Large intestine (tissue), 3 donors: ENCODE measurements at regions not wholly inside any gene's neighbourhood (a gene's known extent, or its start where the extent isn't known, plus 50 kb on each side); places are given as distances from the start of the nearest gene placed in this dataset.
A peak's percentile ranks its signal among the peaks of the same experiment; 100 is the strongest.
"Not testable (repeated sequence)": the region's sequence is repeated elsewhere in the genome, so short reads cannot be mapped to it uniquely, and the experiment has no call there.

Source experiments
- DNase-seq, 2 donors: peaks; one replicate each; pipeline versions ENCODE4 v3.0.0 to v3.0.0-alpha.2; 2013
- H3K27ac ChIP-seq: one replicate; pipeline ENCODE4 v1.5.1; 2013; ENCODE audit warnings: low read length
- H3K27me3 ChIP-seq: 2 replicates; pipeline ENCODE4 v1.6.1; 2013; ENCODE audit warnings: low read length; ENCODE audit not compliant: control insufficient read depth, insufficient read depth
- H3K36me3 ChIP-seq: 2 replicates; pipeline ENCODE4 v1.6.1; 2013; ENCODE audit warnings: low read length; ENCODE audit not compliant: control insufficient read depth, insufficient read depth
- H3K4me1 ChIP-seq: one replicate; pipeline ENCODE4 v1.6.1; 2013; ENCODE audit warnings: low read length; ENCODE audit not compliant: control insufficient read depth, insufficient read depth
- H3K4me3 ChIP-seq: one replicate; pipeline ENCODE4 v1.5.1; 2013; ENCODE audit warnings: low read length
- H3K9me3 ChIP-seq: one replicate; pipeline ENCODE4 v1.6.1; 2013; ENCODE audit warnings: mild to moderate bottlenecking, low read depth, low read length, moderate library complexity; ENCODE audit not compliant: control insufficient read depth
- WGBS: methylation state at CpG from one replicate; pipeline ENCODE4 v1.1.5; 2013; ENCODE audit warnings: low lambda C conversion rate; ENCODE audit not compliant: insufficient coverage; 5-methylcytosine and 5-hydroxymethylcytosine counted together

DNA sequence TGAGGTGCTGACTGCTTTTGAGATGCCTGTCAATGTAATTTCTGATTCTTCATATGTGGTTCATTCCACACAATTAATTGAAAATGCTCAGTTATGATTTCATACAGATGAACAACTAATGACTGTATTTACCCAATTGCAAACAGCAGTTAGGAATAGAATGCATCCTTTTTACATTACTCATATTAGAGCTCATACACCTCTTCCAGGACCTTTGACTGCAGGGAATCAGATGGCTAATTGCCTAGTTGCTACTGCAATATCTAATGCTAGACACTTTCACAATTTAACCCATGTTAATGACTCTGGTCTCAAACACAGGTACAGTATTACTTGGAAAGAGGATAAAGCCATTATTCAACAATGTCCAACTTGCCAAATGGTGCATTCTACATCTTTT is 141.9 kb upstream of the ZNF91 start:
- H3K9me3 ChIP-seq, result peaks cover 11% of the 10 kb centered on the region
- not testable (repeated sequence) for DNase-seq, H3K36me3 ChIP-seq

DNA sequence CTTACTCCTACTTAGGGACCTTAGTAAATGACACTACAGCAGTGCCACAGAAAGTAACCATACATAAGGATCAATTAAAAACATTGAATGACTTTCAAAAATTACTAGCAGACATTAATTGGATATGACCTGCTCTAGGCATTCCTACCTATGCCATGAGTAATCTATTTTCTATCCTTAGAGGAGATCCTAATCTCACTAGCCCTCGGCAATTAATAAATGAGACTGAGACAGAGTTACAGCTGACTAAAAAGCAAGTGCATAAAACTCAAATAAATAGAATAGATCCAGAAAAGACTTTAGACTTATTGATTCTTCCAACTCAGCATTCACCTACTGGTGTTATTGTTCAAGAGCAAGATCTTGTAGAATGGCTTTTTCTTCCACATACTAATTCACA is 141.1 kb upstream of the ZNF91 start:
- not testable (repeated sequence) for DNase-seq, H3K27me3 ChIP-seq, H3K4me1 ChIP-seq, H3K4me3 ChIP-seq, H3K36me3 ChIP-seq, H3K27ac ChIP-seq
- H3K9me3 ChIP-seq, result peaks cover 11% of the 10 kb centered on the region
- WGBS, result no CpG with 5 or more reads among the region's 1 CpG

More for the DNA sequence above, 141.9 kb upstream of the ZNF91 start:
- not testable (repeated sequence) for H3K4me3 ChIP-seq, H3K27ac ChIP-seq, H3K4me1 ChIP-seq, H3K27me3 ChIP-seq

DNA sequence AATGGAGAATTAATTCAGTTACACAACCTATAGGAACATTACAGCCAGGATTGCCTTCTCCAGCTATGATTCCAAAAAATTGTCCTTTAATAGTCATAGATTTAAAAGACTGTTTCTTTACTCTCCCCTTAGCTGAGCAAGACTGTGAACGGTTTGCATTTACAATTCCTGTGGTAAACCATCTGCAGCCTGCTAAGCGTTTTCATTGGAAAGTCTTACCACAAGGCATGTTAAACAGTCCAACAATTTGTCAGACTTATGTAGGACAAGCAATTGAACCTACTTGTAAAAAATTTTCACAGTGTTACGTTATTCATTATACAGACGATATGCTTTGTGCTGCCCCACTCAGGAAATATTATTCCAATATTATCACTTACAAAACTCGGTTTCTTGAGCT is 140.6 kb upstream of the ZNF91 start:
- not testable (repeated sequence) for H3K27me3 ChIP-seq, H3K4me3 ChIP-seq, DNase-seq, H3K4me1 ChIP-seq, H3K27ac ChIP-seq, H3K36me3 ChIP-seq
- H3K9me3 ChIP-seq, result peaks cover 11% of the 10 kb centered on the region
- no CpG with 5 or more reads among the region's 5 CpGs for WGBS

DNA sequence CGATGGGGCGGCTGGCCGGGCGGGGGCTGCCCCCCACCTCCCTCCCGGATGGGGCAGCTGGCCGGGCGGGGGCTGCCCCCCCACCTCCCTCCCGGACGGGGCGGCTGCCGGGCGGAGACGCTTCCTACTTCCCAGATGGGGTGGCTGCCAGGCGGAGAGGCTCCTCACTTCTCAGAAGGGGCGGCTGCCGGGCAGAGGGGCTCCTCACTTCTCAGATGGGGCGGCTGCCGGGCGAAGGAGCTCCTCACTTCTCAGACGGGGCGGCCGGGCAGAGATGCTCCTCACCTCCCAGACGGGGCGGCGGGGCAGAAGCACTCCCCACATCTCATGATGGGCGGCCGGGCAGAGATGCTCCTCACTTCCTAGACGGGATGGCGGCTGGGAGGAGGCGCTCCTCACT is 138.2 kb upstream of the ZNF91 start:
- not testable (repeated sequence) for H3K4me1 ChIP-seq, H3K27me3 ChIP-seq, H3K27ac ChIP-seq, H3K36me3 ChIP-seq, H3K4me3 ChIP-seq, DNase-seq
- H3K9me3 ChIP-seq, result peaks cover 11% of the 10 kb centered on the region
- WGBS, result no CpG with 5 or more reads among the region's 30 CpGs

DNA sequence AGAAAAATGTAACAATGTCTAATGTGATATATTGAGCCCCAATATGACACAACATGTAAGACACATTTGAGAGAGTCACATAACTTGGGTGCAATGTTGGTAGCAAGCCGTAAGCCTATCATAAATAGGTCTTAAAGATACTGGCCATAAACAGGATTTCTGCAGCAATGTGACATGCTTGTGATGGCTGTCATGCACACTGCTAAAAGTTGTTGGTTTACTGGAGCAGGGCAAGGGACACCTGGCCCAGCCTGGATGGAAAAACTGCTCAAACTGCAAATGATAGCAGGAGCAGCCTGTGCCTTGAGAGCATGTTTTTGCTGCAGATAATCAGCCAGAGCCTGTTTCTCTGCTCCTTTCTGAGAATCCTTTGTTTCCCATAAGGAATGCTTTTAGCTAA is 136.7 kb upstream of the ZNF91 start:
- Histone ChIP-seq H3K27ac (no peak overlapping the region), H3K4me3 (no peak overlapping the region), H3K27me3 (no peaks in the 10 kb centered on the region), H3K4me1 (no peaks in the 10 kb centered on the region), H3K9me3 (peaks cover 11% of the 10 kb centered on the region), H3K36me3 (no peaks in the 10 kb centered on the region)
- WGBS, result no CpG with 5 or more reads among the region's 1 CpG
- no peak for DNase-seq

DNA sequence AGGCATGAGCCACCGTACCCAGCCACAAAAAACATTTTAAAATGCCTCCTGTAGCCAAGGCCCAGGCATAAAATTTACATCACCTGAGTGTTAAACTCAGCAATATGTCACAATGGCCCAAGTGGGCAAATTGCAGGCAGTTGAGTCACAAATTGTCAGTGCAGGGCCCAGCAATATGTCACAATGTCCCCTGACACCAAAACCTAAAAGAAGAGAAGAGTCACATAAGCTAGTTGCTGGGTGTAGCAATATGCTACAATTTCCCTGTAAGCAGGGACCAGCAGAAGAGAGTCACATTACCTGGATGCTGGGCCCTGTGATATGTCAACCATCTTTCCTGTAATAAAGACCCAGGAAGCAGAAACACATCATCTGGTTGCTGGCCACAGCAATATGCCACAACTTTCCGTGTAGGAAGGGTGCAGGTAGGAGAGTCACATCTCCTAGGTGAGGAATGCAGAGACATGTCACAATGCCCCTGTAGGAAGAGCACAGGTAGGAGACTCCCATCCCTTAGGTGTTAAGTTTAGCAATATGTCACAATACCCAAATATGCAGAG is 136.0 kb upstream of the ZNF91 start:
- no peaks in the 10 kb centered on the region for H3K36me3 ChIP-seq
- peaks cover 11% of the 10 kb centered on the region for H3K9me3 ChIP-seq
- no peaks in the 10 kb centered on the region for H3K27me3 ChIP-seq
- H3K4me3 ChIP-seq, result no peak overlapping the region
- no peak overlapping the region for H3K27ac ChIP-seq
- DNase-seq, result no peak
- no CpG with 5 or more reads among the region's 2 CpGs for WGBS
- H3K4me1 ChIP-seq, result no peaks in the 10 kb centered on the region

DNA sequence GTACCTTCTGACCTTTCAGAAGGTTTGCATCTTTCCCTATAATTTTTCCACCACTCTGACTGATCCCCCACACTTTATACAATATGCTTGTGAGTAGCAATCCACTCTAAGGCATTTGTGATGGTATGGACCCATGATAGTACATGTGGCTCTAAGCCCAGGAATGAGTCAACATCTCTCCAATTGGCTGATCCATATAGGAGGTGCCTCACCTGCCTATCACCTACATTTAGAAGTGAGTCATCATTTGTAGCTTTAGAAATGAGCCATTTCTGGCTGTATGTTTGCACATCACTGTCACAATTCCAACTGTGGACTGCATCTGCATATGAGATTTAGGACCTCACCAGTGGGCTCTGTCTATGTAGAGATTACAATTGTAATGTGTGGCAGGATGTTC is 133.1 kb upstream of the ZNF91 start:
- Histone ChIP-seq H3K4me3 (no peak overlapping the region), H3K9me3 (peaks cover 1% of the 10 kb centered on the region), H3K27ac (no peak overlapping the region), H3K4me1 (peaks cover 4% of the 10 kb centered on the region), H3K36me3 (no peaks in the 10 kb centered on the region), H3K27me3 (no peaks in the 10 kb centered on the region)
- DNase-seq, result no peak

DNA sequence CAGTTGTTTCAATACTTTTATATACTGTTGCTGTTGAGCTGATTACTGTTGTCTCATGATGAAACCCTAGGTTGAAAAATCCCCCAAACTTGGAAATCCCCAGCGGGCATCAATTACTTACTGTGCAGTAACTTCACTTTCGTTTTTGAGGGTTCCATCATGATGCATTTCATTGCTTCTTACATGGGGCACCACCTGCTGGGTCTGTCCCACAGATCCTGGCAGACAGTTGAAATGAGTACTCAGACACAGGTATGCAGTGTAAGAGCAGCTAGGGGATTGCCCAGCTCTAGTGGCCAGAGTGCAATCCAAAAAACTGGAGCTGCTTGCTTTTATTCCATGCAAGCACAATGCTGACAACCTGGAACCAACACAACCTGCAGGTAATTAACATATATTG is 132.5 kb upstream of the ZNF91 start:
- no CpG with 5 or more reads among the region's 2 CpGs for WGBS
- H3K4me3 ChIP-seq, result no peak overlapping the region

DNA sequence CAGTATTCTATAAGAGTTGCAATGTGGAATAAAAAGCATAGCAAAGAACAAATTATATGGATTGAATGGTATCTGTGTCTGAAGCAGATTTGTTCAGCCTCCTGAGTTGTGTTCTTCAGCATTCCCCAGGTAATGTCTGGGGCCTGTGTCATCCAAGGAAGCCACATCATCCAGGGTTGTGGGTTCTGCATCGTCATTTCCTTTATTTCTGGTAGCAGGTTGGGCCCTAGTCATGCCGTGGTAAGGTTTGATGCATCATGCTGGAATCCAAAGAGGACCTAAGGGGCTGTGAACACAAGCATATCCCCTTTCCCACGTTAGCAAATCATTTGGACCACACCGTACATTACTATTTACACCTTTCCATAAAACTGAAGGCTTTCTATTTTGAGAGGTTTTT is 131.0 kb upstream of the ZNF91 start:
- Histone ChIP-seq H3K27me3 (no peaks in the 10 kb centered on the region), H3K27ac (no peak overlapping the region), H3K4me3 (no peak overlapping the region), H3K36me3 (no peaks in the 10 kb centered on the region), H3K4me1 (peaks cover 4% of the 10 kb centered on the region), H3K9me3 (no peaks in the 10 kb centered on the region)
- no CpG with 5 or more reads among the region's 4 CpGs for WGBS
- no peak for DNase-seq

More for the DNA sequence above, 132.5 kb upstream of the ZNF91 start:
- H3K9me3 ChIP-seq, result no peaks in the 10 kb centered on the region
- H3K27ac ChIP-seq, result no peak overlapping the region
- H3K27me3 ChIP-seq, result no peaks in the 10 kb centered on the region
- H3K36me3 ChIP-seq, result no peaks in the 10 kb centered on the region
- H3K4me1 ChIP-seq, result peaks cover 4% of the 10 kb centered on the region
- no peak for DNase-seq

DNA sequence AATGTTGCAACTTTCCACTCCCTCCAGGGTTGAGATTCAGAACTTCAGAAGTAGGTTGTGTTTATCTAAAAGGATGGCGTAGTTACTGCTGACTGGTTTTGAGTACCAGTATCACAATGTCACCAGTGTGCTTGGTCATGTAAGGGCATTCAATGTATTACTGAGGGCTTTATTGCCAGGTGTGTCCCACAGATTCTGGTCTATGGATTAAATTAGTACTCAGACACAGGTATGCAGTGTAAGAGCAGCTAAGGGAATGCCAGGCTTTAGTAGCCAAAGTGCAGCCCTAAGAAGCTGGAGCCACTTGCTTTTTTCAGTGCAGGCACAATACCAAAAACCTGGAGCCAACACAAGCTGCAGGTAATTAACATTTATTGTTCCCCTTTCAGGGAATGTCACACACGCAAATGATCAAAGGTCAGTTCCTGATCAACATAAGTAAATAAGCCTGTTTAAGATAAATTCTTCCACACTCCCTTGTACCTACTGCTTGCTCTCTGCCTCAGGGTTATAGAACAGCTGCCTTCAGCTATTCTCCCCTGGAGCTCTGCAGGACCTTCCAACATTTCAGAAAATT is 130.1 kb upstream of the ZNF91 start:
- Histone ChIP-seq H3K4me1 (peaks cover 4% of the 10 kb centered on the region), H3K36me3 (no peaks in the 10 kb centered on the region), H3K27me3 (no peaks in the 10 kb centered on the region), H3K4me3 (no peak overlapping the region), H3K27ac (no peak overlapping the region), H3K9me3 (no peaks in the 10 kb centered on the region)
- WGBS, result no CpG with 5 or more reads among the region's 2 CpGs
- peak; percentile 54 to 81 for DNase-seq

DNA sequence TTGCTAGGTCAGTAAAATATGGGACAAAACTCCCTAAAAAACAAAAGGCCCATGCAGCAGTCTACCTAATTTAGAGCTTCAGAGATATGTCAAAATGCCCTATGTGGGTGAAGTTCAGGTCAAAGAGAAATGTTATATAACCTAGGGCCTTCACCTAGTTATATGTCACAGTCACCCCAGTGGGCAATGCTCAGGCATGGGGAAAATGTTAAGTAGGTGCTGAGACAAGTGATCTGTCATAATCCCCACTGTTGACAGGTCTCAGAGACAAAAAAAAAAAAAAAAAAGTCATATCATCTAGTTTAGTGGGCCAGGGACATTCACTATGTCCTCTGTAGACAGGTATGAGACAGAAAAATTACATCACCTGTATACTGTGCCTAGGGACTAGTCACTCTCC is 128.6 kb upstream of the ZNF91 start:
- no peak overlapping the region for H3K27ac ChIP-seq
- no peak overlapping the region for H3K4me3 ChIP-seq
- no peaks in the 10 kb centered on the region for H3K27me3 ChIP-seq
- DNase-seq, result no peak
- H3K4me1 ChIP-seq, result peaks cover 4% of the 10 kb centered on the region
- no peaks in the 10 kb centered on the region for H3K36me3 ChIP-seq
- no peaks in the 10 kb centered on the region for H3K9me3 ChIP-seq
